ENCODE measurements at regions not wholly inside any gene's neighbourhood (a gene's known extent, or its start where the extent isn't known, plus 50 kb on each side); places are given as distances from the start of the nearest gene placed in this dataset.
"Not testable (repeated sequence)": the region's sequence is repeated elsewhere in the genome, so short reads cannot be mapped to it uniquely, and the experiment has no call there.

- no peak for TF ChIP-seq POU6F1 (CRISPR knock-in tag; IDR thresholded peaks at IDR 0.05; ENCODE audit: borderline replicate concordance, low read depth)
Measured at GRCh38 chr3:36077320-36077719, 303.0 kb upstream of the STAC start (continued).

- not testable (repeated sequence) for ATAC-seq
Measured at GRCh38 chr3:36082958-36083357, 297.3 kb upstream of the STAC start.

GRCh38 chr3:36095238-36095637, 285.1 kb upstream of the STAC start:
- TF ChIP-seq ZNF8 (CRISPR knock-in tag; IDR thresholded peaks at IDR 0.05): no peak
- TF ChIP-seq ISL1 (CRISPR knock-in tag; IDR thresholded peaks at IDR 0.05): no peak
- no peak for TF ChIP-seq SNAI2 (CRISPR knock-in tag; IDR thresholded peaks at IDR 0.05)
- no peak for TF ChIP-seq ZNF70 (CRISPR knock-in tag; IDR thresholded peaks at IDR 0.05)
- no peak for TF ChIP-seq POU6F1 (CRISPR knock-in tag; IDR thresholded peaks at IDR 0.05; ENCODE audit: borderline replicate concordance, low read depth)
- no peak for TF ChIP-seq CSDC2 (CRISPR knock-in tag; IDR thresholded peaks at IDR 0.05)
- no peak for TF ChIP-seq CREB5 (CRISPR knock-in tag; IDR thresholded peaks at IDR 0.05; ENCODE audit: low read depth)
- no peak for TF ChIP-seq TOX (CRISPR knock-in tag; IDR thresholded peaks at IDR 0.05; ENCODE audit: borderline replicate concordance)
- TF ChIP-seq TCF4 (CRISPR knock-in tag; IDR thresholded peaks at IDR 0.05; ENCODE audit: borderline replicate concordance): no peak
- TF ChIP-seq ZFP3 (CRISPR knock-in tag; IDR thresholded peaks at IDR 0.05): no peak
- TF ChIP-seq BACH2 (CRISPR knock-in tag; IDR thresholded peaks at IDR 0.05; ENCODE audit: borderline replicate concordance): no peak
- no peak for TF ChIP-seq ESRRG (CRISPR knock-in tag; IDR thresholded peaks at IDR 0.05)
- no peak for TF ChIP-seq TSHZ2 (CRISPR knock-in tag; IDR thresholded peaks at IDR 0.05)
- no peak for TF ChIP-seq ZNF565 (CRISPR knock-in tag; conservative IDR thresholded peaks at IDR 0.05; ENCODE audit: low read depth)
- TF ChIP-seq OSR1 (CRISPR knock-in tag; IDR thresholded peaks at IDR 0.05): no peak
- no peak for TF ChIP-seq GLIS3 (CRISPR knock-in tag; IDR thresholded peaks at IDR 0.05)
- no peak for ATAC-seq

- ATAC-seq: no peak
- TF ChIP-seq ESRRG (CRISPR knock-in tag; IDR thresholded peaks at IDR 0.05) (no peak), CSDC2 (CRISPR knock-in tag; IDR thresholded peaks at IDR 0.05) (no peak), POU6F1 (CRISPR knock-in tag; IDR thresholded peaks at IDR 0.05; ENCODE audit: borderline replicate concordance, low read depth) (no peak), ARNTL (CRISPR knock-in tag; IDR thresholded peaks at IDR 0.05; ENCODE audit: borderline replicate concordance, low read depth) (no peak), ISL1 (CRISPR knock-in tag; IDR thresholded peaks at IDR 0.05) (no peak), TOX (CRISPR knock-in tag; IDR thresholded peaks at IDR 0.05; ENCODE audit: borderline replicate concordance) (no peak), ZNF565 (CRISPR knock-in tag; conservative IDR thresholded peaks at IDR 0.05; ENCODE audit: low read depth) (no peak), OSR1 (CRISPR knock-in tag; IDR thresholded peaks at IDR 0.05) (no peak), ZFP3 (CRISPR knock-in tag; IDR thresholded peaks at IDR 0.05) (no peak), ZNF70 (CRISPR knock-in tag; IDR thresholded peaks at IDR 0.05) (no peak), PPARA (CRISPR knock-in tag; IDR thresholded peaks at IDR 0.05; ENCODE audit: borderline replicate concordance) (no peak), CSRNP3 (CRISPR knock-in tag; IDR thresholded peaks at IDR 0.05) (no peak), TSHZ2 (CRISPR knock-in tag; IDR thresholded peaks at IDR 0.05) (no peak), TCF4 (CRISPR knock-in tag; IDR thresholded peaks at IDR 0.05; ENCODE audit: borderline replicate concordance) (no peak)
Measured at GRCh38 chr3:36097209-36097608, 283.1 kb upstream of the STAC start.
